HG02884 (cell line): ENCODE measurements at regions not wholly inside any gene's neighbourhood (a gene's known extent, or its start where the extent isn't known, plus 50 kb on each side); places are given as distances from the start of the nearest gene placed in this dataset.

Source experiments
- ATAC-seq: cut with Tn5 transposase; IDR thresholded peaks from one replicate; pipeline ENCODE4 v1.9.1; 2021; ENCODE audit warnings: mild to moderate bottlenecking, moderate library complexity; ENCODE audit not compliant: unreplicated experiment

DNA sequence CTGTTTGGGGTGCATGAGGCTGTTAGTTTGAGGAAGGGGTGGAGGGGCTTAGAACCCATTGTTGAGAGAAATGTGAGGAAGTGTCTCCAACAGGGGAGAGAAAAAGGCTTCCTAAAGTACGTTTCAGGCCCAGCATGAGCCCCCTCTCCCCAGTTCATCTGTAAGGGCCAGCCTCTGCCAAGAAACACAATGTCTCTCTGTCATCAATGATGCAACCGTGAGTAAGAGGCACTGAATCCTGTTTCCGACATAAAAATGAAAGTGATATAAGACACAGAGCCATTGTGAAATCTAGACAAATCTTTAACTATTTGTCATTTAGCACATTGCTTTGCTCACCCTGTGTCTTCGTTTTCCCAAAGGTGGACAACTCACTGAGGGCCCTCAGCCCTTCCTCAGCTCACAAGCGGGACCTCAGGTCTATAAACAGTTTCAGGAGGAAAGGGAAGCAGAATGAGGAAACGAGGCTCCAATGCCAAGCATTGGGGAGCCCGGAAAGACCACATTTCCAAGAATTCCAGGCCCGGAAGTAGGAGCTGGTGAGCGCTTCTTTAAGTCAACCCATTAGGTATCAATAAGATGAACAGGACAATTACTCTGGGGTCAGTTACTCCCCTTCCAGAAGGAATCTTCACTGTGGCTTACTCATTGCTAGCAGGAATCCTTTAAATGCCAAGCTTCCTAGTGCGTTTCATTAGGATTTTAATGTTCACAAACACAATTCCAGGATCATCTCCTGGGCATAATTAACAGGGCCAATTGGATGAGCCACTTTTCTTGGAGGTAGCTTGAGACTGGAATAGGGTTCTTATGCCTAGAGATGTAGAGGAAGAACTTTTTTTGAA is 59.0 kb upstream of the KLF4 start:
- ATAC-seq, result no peak

DNA sequence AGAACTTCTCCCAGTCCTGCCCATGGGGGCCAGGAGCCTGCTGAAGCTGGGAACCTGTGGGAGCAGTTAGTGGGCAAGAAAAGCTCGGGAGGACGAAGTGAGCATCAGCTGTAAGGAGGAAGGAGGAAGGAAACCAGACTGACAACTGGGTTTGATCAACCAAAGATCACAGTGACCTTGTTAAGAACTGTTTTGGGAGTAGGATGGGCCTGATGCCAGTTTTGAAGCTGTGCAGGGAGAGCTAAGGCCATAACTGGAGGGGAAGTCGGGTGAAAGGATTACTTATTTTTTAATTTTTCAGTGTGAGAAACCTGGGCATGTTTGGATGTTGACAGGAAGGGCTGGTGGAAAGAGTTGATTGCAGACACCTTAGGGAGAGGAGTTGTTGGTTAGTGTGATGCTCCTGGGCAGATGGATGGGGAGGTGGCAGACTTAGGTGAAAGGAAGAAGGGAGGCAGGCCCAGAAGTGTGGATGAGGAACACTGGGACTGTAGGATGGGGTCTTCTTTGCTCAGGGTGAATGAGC is 58.3 kb upstream of the KLF4 start:
- ATAC-seq, result no peak

DNA sequence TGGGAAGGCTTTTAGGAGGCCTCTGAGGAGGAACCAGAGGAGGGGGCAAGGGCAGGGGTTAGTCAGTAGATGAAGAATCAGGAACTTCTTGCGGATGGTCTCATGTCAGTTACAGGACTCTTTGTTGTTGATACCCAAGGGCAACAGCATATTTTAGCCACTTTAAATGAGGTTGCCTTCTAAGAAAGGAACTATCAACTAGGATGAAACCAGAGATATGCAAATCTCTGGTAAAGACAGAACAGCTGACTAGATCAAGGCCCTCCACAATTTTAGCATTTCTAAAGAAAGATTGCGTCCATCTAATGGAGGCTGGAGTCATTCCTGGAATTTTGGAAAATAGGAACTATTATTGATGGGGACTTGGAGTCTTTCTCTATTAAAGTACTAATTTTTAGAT is 57.7 kb upstream of the KLF4 start:
- ATAC-seq, result no peak

DNA sequence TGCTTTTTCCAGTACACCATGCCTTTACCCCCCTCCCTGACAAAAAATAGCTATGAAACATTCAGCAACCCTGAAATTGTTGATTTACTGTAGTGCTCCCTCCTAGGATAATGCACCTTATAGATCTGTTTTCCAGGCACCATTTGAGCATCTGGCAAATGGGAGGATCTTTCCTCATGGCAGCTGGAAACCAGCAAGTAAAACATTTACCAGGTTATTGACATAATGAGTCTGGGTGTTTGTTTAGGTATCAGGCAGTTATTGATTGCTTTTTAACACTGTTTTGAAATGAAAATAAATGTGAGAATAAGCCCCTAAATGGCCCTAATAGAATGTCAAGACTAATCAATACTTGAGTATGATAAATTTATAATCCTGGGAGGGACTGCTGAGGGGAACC is 57.3 kb upstream of the KLF4 start:
- ATAC-seq, result no peak

DNA sequence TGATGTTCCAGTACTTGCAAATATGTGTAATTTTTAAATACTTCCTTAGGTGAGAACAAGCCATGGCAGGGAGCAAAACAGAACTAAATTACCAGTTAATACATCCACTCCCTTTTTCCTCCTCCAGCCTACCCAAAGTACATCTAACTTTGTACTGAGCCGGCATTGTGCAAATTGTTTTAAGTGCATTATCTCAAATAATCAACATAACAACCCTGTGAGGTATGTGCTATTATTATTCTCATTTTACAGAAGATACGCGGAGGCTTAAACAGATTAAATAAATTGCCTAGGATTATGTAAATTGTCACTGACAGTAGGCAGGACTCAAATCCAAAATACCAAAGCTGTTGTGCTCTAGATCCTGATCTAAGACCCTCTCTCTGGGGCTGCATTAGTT is 55.5 kb upstream of the KLF4 start:
- no peak for ATAC-seq

DNA sequence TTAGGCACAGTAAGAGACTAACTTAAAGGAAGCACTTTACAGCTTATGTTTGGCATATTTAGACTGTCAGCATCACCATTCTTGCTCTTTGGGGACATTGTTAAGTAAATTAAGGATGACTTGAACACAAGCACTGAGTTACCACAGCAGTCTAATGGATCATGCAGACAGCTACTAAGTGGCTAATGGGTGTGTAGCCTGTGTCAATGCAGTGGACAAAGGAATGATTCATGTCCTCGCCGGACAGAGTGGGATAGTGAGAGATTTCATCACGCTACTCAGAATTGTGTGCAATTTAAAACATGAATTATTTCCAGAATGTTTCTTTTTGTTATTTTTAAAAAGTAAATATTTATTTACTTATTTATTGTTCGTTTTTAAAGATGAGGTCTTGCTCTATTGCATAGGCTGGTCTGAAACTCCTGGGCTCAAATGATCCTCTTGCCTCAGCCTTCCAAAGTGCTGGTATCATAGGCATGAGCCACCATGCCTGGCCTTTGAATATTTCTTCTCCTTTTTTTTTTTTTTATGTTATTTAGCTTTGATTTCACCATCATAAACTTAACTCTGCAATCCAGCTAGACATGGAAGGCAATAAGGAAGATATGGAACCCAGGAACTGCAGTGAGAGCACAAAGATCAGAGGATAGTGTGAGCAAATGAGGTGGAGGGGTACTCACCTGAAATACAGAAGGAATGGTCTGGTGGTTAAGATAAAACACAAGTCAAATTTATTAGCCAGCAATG is 53.0 kb upstream of the KLF4 start:
- no peak for ATAC-seq

DNA sequence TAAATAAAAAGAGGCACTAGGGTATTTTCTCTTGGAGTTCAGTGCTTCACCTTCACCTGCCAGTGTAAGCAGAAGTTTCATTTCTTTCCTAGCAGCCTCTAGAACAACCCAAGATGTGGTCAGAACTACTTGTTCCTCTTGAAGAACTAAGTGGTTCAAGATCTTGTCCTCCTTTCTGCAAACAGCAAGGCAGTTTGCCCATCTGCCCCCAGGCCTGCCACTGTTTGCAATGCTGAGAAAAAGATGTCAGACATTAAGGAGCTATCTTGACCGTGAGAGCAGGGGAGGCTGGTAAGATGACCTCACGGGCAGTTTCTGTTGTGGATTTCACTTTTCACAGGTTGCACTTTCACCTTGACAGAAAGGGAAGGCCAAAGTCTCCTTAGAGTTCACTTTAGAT is 52.0 kb upstream of the KLF4 start:
- peak; percentile 48 for ATAC-seq

DNA sequence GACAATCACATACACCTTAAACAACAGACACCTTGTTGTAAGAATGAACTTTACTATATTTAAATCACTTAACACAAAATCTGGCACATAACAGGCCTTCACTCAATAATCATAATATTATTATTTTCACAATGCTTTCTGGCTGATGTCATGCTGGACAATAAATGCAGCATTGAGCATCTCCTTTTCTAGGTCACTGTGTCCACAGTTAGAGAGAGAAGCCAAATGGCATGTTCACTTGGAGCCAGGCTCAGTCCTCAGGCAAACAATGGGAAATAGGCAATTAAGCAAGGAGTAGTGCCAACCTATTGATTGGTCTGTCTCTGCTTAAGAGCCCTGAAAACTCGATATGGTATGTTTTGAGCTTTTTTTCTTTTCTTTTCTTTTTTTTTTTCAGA is 50.6 kb upstream of the KLF4 start:
- ATAC-seq, result no peak

DNA sequence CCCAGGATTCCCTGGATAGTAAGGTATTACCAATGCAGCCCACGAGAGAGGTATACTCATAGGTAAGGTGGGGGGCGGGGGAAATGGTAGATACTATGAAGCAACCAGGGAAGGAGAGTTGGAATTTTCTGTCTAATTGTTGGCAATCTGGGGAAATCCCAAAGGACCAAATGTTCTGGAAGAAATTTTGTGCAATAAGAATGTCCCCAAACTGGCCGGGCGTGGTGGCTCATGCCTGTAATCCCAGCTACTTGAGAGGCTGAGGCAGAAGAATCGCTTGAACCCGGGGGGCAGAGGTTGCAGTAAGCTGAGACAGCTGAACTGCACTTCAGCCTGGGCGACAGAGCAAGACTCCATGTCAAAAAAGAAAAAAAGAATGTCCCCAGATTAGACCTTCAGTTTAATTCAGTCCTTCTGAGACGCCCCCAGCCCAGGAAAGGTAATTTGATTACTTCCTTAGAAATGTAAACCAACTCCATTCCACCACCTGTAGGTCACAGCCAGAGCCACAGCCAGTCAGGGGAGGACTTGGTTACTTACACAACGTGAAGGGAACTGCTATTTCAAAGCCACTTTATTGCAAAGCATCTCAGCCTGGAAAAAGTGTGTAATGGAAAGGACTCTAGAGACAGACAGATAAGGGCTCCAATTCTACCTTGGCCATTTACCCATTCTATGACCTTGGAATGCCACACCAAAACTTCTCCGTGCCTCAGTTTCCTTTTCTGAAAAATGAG is 50.0 kb upstream of the KLF4 start:
- ATAC-seq, result no peak
